ENCODE measurements at regions not wholly inside any gene's neighbourhood (a gene's known extent, or its start where the extent isn't known, plus 50 kb on each side); places are given as distances from the start of the nearest gene placed in this dataset.
A peak's percentile ranks its signal among the peaks of the same experiment; 100 is the strongest.

GRCh38 chr4:153034681-153035080, 98.6 kb downstream of the FHDC1 start:
- no peak for DNase-seq

- no peak for DNase-seq
Measured at GRCh38 chr4:153036931-153037482, 100.9 kb downstream of the FHDC1 start.

- DNase-seq, result no peak
Measured at GRCh38 chr4:153038623-153039311, 102.6 kb downstream of the FHDC1 start.

- no peak for DNase-seq
Measured at GRCh38 chr4:153039542-153040185, 103.5 kb downstream of the FHDC1 start.

GRCh38 chr4:153040677-153041076, 104.6 kb downstream of the FHDC1 start:
- no peak for DNase-seq

GRCh38 chr4:153044036-153044435, 107.9 kb downstream of the FHDC1 start:
- DNase-seq, result no peak

GRCh38 chr4:153045111-153045982, 109.2 kb downstream of the FHDC1 start:
- peak in 1 of 2 donors; percentile 22 for DNase-seq

GRCh38 chr4:153058671-153059060, 122.5 kb downstream of the FHDC1 start:
- DNase-seq, result no peak

GRCh38 chr4:153060196-153060595, 124.1 kb downstream of the FHDC1 start:
- no peak for DNase-seq

GRCh38 chr4:153061971-153062370, 125.8 kb downstream of the FHDC1 start:
- DNase-seq, result no peak

- DNase-seq, result no peak
Measured at GRCh38 chr4:153062652-153063168, 126.6 kb downstream of the FHDC1 start.

- DNase-seq, result no peak
Measured at GRCh38 chr4:153063490-153063889, 127.4 kb downstream of the FHDC1 start.

GRCh38 chr4:153064571-153064970, 128.4 kb downstream of the FHDC1 start:
- DNase-seq, result no peak

GRCh38 chr4:153065276-153065675, 129.2 kb downstream of the FHDC1 start:
- DNase-seq, result no peak

GRCh38 chr4:153067376-153067775, 131.3 kb downstream of the FHDC1 start:
- no peak for DNase-seq

- no peak for DNase-seq
Measured at GRCh38 chr4:153068751-153069150, 132.6 kb downstream of the FHDC1 start.

GRCh38 chr4:153071958-153072598, 132.2 kb upstream of the TRIM2 start:
- DNase-seq, result no peak

- DNase-seq, result no peak
Measured at GRCh38 chr4:153072661-153073060, 131.6 kb upstream of the TRIM2 start.

GRCh38 chr4:153074486-153074885, 129.8 kb upstream of the TRIM2 start:
- DNase-seq, result no peak

- DNase-seq, result no peak
Measured at GRCh38 chr4:153074936-153075630, 129.2 kb upstream of the TRIM2 start.

- no peak for DNase-seq
Measured at GRCh38 chr4:153075836-153076518, 128.3 kb upstream of the TRIM2 start.

Data from CD4-positive, alpha-beta T cell treated with Interleukin-1 beta for 1 hour (primary cell).